ENCODE measurements at regions not wholly inside any gene's neighbourhood (a gene's known extent, or its start where the extent isn't known, plus 50 kb on each side); places are given as distances from the start of the nearest gene placed in this dataset.

- no peak for TF ChIP-seq CTCF (IDR thresholded peaks at IDR 0.05)
- no peak for TF ChIP-seq POLR2AphosphoS5 (IDR thresholded peaks at IDR 0.05)
- no peak for TF ChIP-seq POLR2A (IDR thresholded peaks at IDR 0.05; ENCODE audit: low read depth)
- TF ChIP-seq EP300 (IDR thresholded peaks at IDR 0.05), result no peak
- no peak for DNase-seq (ENCODE audit: extremely low spot score)
- intact Hi-C loops (cut with DNase I), result no loop called here
- no peak overlapping the region for H3K27ac ChIP-seq (replicated peaks in 1 of 4)
- no peaks in the 10 kb centered on the region for H3K27me3 ChIP-seq
- H3K9me3 ChIP-seq, result no peaks in the 10 kb centered on the region
- H3K4me1 ChIP-seq, result no peaks in the 10 kb centered on the region
- 86% methylated on average over 4 of the region's 4 CpGs for WGBS
- no peaks in the 10 kb centered on the region for H3K36me3 ChIP-seq
- H3K4me3 ChIP-seq, result no peak overlapping the region
Measured at GRCh38 chr2:6107290-6107689, 415.1 kb downstream of the SOX11 start.

GRCh38 chr2:6109831-6110230 is 417.6 kb downstream of the SOX11 start:
- Histone ChIP-seq H3K9me3 (no peaks in the 10 kb centered on the region), H3K27ac (replicated peaks in 1 of 4) (no peak overlapping the region), H3K4me1 (no peaks in the 10 kb centered on the region), H3K27me3 (no peaks in the 10 kb centered on the region), H3K36me3 (no peaks in the 10 kb centered on the region), H3K4me3 (no peak overlapping the region)
- WGBS, result no CpG with 5 or more reads among the region's 1 CpG
- TF ChIP-seq EP300 (IDR thresholded peaks at IDR 0.05) (no peak), CTCF (IDR thresholded peaks at IDR 0.05) (no peak), POLR2AphosphoS5 (IDR thresholded peaks at IDR 0.05) (no peak), POLR2A (IDR thresholded peaks at IDR 0.05; ENCODE audit: low read depth) (no peak)
- DNase-seq (ENCODE audit: extremely low spot score), result no peak
- intact Hi-C loops (cut with DNase I), result no loop called here

- Histone ChIP-seq H3K4me3 (no peak overlapping the region), H3K27me3 (no peaks in the 10 kb centered on the region), H3K9me3 (no peaks in the 10 kb centered on the region), H3K4me1 (no peaks in the 10 kb centered on the region), H3K36me3 (no peaks in the 10 kb centered on the region), H3K27ac (replicated peaks in 1 of 4) (no peak overlapping the region)
- intact Hi-C loops (cut with DNase I), result no loop called here
- no peak for TF ChIP-seq POLR2AphosphoS5 (IDR thresholded peaks at IDR 0.05)
- no peak for TF ChIP-seq EP300 (IDR thresholded peaks at IDR 0.05)
- TF ChIP-seq POLR2A (IDR thresholded peaks at IDR 0.05; ENCODE audit: low read depth), result no peak
- no peak for TF ChIP-seq CTCF (IDR thresholded peaks at IDR 0.05)
- DNase-seq (ENCODE audit: extremely low spot score), result no peak
- 31% methylated on average over 2 of the region's 2 CpGs for WGBS
Measured at GRCh38 chr2:6111781-6112261, 419.6 kb downstream of the SOX11 start.

- WGBS, result 90% methylated on average over 4 of the region's 4 CpGs
- Histone ChIP-seq H3K36me3 (no peaks in the 10 kb centered on the region), H3K27ac (replicated peaks in 1 of 4) (no peak overlapping the region), H3K4me1 (no peaks in the 10 kb centered on the region), H3K4me3 (no peak overlapping the region), H3K27me3 (no peaks in the 10 kb centered on the region), H3K9me3 (no peaks in the 10 kb centered on the region)
- intact Hi-C loops (cut with DNase I), result no loop called here
- TF ChIP-seq CTCF (IDR thresholded peaks at IDR 0.05) (no peak), POLR2AphosphoS5 (IDR thresholded peaks at IDR 0.05) (no peak), EP300 (IDR thresholded peaks at IDR 0.05) (no peak), POLR2A (IDR thresholded peaks at IDR 0.05; ENCODE audit: low read depth) (no peak)
- DNase-seq (ENCODE audit: extremely low spot score), result no peak
Measured at GRCh38 chr2:6113786-6114185, 421.6 kb downstream of the SOX11 start.

- no peak for TF ChIP-seq POLR2A (IDR thresholded peaks at IDR 0.05; ENCODE audit: low read depth)
- no peak for TF ChIP-seq CTCF (IDR thresholded peaks at IDR 0.05)
- TF ChIP-seq EP300 (IDR thresholded peaks at IDR 0.05), result no peak
- no peak for TF ChIP-seq POLR2AphosphoS5 (IDR thresholded peaks at IDR 0.05)
- H3K9me3 ChIP-seq, result no peaks in the 10 kb centered on the region
- no peaks in the 10 kb centered on the region for H3K27me3 ChIP-seq
- no peak for DNase-seq (ENCODE audit: extremely low spot score)
- no peak overlapping the region for H3K4me3 ChIP-seq
- no peak overlapping the region for H3K27ac ChIP-seq (replicated peaks in 1 of 4)
- 88% methylated on average over 5 of the region's 5 CpGs for WGBS
- no peaks in the 10 kb centered on the region for H3K36me3 ChIP-seq
- no peaks in the 10 kb centered on the region for H3K4me1 ChIP-seq
- intact Hi-C loops (cut with DNase I), result no loop called here
Measured at GRCh38 chr2:6127718-6128117, 435.5 kb downstream of the SOX11 start.
